NOMO-1 treated with dmso at 0.1 percent for 144 hours (cell line): ENCODE measurements at regions not wholly inside any gene's neighbourhood (a gene's known extent, or its start where the extent isn't known, plus 50 kb on each side); places are given as distances from the start of the nearest gene placed in this dataset.
"Not testable (repeated sequence)": the region's sequence is repeated elsewhere in the genome, so short reads cannot be mapped to it uniquely, and the experiment has no call there.

Experiments used
- DNase-seq: peaks from one replicate; lab custom pipeline; 2025; ENCODE audit not compliant: unreplicated experiment; lab: John Stamatoyannopoulos, UW

GRCh38 chr4:111360906-111361305 lies 738.0 kb upstream of the PITX2 start:
- no peak for DNase-seq

DNA sequence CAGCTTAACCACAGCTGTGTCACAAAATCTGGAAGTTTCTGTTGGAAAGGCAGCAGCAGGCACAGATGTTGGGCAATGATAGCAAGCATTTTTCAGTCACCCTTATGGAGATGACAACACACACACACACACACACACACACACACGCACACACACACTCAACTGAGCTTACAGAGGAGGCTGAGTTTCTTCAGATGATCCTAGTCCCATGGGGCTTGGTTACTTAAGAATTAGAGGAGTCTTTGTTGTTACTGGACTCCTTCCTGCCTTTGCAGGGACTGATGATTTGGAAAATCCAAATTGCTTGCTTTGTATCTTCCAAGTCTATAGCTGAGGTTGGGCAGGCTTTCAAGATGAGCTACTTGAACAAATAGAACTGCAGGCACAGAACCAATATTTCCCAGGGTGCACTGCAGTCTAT lies 740.1 kb upstream of the PITX2 start:
- no peak for DNase-seq

DNA sequence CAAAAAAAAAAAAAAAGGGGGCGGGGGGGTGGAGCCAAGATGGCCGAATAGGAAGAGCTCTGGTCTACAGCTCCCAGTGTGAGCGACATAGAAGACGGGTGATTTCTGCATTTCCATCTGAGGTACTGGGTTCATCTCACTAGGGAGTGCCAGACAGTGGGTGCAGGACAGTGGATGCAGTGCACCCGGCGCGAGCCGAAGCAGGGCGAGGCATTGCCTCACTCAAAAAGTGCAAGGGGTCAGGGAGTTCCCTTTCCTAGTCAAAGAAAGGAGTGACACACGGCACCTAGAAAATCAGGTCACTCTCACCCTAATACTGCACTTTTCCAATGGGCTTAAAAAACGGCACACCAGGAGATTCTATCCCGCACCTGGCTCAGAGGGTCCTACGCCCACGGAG lies 755.0 kb upstream of the PITX2 start:
- not testable (repeated sequence) for DNase-seq

GRCh38 chr4:111388561-111388960 lies 756.7 kb upstream of the FAM241A start:
- DNase-seq, result no peak

GRCh38 chr4:111391829-111392228 lies 753.4 kb upstream of the FAM241A start:
- no peak for DNase-seq

DNA sequence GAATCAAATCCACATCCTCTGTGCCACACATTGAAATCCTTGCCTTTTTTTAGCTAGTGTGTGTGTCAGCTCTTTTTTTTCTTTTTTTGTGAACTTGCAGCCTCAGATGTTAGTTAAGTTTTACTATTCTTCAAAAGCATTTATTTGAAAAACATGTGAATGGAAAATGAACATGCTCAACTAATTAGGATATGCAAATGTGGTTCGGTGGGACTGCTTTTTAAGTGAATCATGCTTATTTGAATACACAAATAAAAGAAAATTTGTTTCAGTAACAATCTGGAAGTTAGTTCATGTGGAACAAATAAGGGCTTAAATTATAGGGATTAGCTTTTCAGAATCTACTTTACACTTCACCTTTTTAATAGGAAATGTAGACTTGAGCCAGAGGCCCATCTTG lies 751.5 kb upstream of the FAM241A start:
- no peak for DNase-seq

- no peak for DNase-seq
Observed at GRCh38 chr4:111398906-111399330, 746.3 kb upstream of the FAM241A start.

- no peak for DNase-seq
Observed at GRCh38 chr4:111399623-111400022, 745.6 kb upstream of the FAM241A start.

- no peak for DNase-seq
Observed at GRCh38 chr4:111400741-111401140, 744.5 kb upstream of the FAM241A start.

DNA sequence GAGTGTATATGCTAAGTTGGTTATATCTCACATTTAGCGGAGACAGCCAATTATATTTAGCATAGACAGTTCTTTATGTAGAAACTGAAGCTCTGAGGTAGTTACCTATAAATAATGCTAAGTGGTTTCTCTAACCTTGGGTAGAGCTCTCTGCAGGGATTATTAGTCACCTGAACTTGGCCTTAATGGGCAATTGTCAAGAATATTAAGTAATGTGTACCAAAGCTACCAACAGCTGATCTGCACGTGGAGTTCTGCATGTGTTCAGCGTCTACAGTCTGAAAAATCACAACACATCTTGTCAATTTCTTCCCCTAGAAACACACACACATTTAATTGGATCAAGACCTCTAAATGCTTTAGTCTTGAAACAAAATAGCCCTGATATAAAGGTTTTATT lies 740.6 kb upstream of the FAM241A start:
- DNase-seq, result no peak

DNA sequence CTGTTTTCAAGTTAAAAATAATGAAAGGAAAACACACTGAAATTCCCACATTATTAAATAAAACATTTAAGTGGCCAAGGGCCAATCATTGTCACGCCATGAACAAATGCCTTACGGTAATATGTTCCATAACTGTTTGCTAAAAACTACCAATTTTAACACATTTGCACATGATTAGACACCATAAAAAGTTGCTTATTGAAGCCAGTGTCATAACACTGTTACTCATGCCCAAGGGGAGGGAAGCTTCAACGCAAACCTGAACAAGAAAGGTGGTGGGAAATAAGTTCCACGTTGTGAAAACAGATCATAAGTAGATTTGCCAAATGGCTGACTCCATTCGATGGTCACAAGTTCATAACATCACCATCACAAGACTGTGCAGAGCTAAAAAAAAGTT lies 739.3 kb upstream of the FAM241A start:
- DNase-seq, result no peak

DNA sequence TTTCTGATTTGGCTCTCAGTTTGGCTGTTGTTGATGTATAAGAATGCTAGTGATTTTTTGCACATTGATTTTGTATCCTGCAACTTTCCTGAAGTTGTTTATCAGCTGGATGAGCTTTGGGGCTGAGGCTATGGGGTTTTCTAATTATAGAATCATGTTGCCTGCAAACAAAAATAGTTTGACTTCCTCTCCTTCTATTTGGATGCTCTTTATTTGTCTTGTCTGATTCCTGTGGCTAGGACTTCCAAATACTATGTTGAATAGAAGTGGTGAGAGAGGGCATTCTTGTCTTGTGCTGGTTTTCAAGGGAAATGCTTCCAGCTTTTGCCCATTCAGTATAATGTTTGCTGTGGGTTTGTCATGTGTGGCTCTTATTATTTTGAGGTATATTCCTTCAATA lies 734.7 kb upstream of the FAM241A start:
- no peak for DNase-seq

DNA sequence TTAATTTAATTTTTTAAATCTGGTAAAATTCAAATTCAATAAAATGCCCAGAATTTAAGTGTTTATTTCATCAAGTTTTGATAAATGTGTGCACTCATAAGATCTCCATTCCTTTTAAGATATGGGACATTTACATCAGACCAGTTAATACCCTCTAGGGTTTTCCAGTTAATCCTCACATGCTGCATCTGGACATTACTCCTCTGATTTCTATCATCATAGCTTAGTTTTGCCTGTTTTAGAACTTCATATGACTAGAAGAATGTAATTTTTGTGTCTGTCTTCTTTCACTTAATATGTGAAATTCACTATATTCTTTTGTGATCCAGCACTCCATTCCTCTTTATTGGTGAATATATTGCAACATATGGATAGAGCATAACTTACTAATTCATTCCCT lies 727.7 kb upstream of the FAM241A start:
- no peak for DNase-seq

- DNase-seq, result no peak
Observed at GRCh38 chr4:111433441-111433840, 711.8 kb upstream of the FAM241A start.

- no peak for DNase-seq
Observed at GRCh38 chr4:111434586-111434985, 710.7 kb upstream of the FAM241A start.

DNA sequence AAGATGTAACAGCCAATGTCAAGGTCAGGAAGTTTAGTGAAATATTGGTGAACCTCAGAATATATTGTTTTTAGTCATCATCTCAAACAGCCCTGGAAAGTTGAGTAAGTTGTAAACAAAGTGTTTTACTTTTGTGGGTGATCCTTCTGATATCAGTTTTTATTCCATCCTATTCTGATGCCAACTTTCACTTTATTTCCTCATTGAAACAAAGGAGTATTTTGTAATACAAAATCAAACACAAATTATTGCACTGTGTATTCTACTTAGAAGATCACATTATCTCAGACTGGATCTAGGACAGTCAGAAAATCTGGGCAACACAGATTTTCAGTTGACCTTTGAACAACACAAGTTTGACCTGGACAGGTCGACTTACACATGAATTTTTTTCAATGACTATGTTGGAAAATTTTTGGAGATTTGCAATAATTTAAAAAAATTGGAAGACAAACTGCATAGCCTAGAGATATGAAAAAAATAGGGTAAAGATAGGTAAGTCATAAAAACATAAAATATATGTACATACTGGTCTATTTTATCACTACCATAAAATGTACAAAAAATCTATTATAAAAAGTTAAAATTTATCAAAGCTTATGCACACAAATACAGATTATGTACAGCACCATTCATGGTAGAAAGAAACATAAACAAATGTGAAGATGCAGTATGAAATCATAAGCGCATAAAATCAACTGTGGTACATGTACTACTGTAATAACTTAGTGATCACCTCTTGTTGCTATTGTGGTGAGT lies 709.1 kb upstream of the FAM241A start:
- no peak for DNase-seq

GRCh38 chr4:111441687-111442086 lies 703.6 kb upstream of the FAM241A start:
- DNase-seq, result no peak

- DNase-seq, result not testable (repeated sequence)
Observed at GRCh38 chr4:111444836-111445235, 700.4 kb upstream of the FAM241A start.

DNA sequence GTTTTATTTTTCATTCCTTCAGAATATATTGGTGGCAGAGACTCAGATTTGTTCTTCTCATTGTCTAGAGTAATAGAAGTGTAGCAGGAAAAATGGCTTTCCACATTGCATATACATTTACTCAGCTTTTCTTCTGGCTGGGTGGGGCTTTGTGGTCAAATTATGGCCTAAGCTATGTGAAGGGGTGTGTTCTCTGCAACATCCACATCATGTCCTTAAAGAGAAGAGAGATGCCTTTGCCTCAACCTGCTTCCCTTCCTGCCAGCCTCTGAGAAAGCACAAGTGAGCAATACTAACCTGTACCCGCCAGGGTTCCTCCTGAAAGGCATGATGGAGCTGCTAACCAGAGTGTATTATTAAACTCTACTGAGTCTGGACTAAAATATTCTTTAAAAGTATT lies 695.6 kb upstream of the FAM241A start:
- DNase-seq, result no peak

DNA sequence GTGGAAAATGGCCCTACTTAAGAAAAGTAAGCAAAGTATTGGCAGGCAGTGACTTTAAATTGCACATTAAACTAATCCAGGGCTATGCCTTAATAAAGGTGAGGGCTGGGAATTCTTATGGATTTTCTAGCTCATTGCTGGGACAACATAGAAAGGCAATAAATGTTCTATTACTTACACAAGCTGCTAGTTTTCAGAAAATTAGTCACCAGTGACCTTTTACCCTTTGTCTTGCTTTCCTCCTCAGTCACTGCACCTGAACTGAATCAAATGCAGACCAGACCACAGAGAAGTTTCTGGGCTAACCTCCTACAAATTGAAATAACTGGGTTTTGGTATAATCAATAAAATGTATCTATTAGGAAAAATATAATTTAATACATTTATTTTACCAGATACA lies 694.4 kb upstream of the FAM241A start:
- DNase-seq, result no peak

DNA sequence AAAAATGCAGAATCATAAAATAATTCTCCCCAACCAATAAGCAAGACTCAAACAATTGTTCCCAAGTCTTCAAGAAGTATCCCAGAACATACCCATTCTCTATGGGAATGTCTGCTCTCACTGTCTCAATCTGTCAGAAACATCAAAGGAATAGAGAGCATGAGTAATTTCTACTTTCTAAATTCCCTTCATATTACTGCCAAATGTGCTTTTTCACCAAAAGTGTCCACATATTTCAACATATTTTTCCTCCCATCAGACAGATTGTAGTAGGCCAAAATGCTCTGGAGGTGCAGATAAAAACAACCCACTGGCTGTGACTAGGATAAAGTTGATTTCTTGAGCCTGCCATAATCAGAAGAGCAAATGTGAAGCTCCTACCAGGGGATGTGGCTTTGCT lies 692.0 kb upstream of the FAM241A start:
- DNase-seq, result no peak

DNA sequence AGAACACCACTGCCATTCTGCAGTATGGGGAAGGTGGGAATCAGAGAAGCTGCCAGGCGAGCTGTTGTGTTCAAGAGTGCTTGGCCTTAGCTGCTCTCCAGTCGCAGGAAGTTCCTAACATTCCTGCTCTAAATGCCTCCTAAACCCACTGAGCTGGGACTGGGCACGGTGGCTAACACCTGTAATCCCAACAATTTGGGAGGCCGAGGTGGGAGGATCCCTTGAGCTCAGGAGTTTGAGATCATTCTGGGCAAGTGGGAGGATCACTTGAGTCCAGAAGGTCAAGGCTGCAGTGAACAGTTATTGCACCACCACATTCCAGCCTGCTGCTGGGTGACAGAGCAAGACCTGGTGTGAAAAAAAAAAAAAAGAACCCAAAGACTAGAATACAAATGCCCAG lies 690.3 kb upstream of the FAM241A start:
- no peak for DNase-seq
